ENCODE measurements at regions not wholly inside any gene's neighbourhood (a gene's known extent, or its start where the extent isn't known, plus 50 kb on each side); places are given as distances from the start of the nearest gene placed in this dataset.
"Not testable (repeated sequence)": the region's sequence is repeated elsewhere in the genome, so short reads cannot be mapped to it uniquely, and the experiment has no call there.

GRCh38 chrX:93420525-93421082 is 252.8 kb downstream of the NAP1L3 start:
- no peak for DNase-seq (ENCODE audit: extremely low read depth, low read depth)
- TF ChIP-seq, protein P1, sequence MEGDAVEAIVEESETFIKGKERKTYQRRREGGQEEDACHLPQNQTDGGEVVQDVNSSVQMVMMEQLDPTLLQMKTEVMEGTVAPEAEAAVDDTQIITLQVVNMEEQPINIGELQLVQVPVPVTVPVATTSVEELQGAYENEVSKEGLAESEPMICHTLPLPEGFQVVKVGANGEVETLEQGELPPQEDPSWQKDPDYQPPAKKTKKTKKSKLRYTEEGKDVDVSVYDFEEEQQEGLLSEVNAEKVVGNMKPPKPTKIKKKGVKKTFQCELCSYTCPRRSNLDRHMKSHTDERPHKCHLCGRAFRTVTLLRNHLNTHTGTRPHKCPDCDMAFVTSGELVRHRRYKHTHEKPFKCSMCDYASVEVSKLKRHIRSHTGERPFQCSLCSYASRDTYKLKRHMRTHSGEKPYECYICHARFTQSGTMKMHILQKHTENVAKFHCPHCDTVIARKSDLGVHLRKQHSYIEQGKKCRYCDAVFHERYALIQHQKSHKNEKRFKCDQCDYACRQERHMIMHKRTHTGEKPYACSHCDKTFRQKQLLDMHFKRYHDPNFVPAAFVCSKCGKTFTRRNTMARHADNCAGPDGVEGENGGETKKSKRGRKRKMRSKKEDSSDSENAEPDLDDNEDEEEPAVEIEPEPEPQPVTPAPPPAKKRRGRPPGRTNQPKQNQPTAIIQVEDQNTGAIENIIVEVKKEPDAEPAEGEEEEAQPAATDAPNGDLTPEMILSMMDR (IDR thresholded peaks at IDR 0.05; ENCODE audit: low read depth, low read length, missing control alignments) = no peak
- no peak overlapping the region for H3K4me3 ChIP-seq (replicated peaks; ENCODE audit: low read depth, low read length)

DNA sequence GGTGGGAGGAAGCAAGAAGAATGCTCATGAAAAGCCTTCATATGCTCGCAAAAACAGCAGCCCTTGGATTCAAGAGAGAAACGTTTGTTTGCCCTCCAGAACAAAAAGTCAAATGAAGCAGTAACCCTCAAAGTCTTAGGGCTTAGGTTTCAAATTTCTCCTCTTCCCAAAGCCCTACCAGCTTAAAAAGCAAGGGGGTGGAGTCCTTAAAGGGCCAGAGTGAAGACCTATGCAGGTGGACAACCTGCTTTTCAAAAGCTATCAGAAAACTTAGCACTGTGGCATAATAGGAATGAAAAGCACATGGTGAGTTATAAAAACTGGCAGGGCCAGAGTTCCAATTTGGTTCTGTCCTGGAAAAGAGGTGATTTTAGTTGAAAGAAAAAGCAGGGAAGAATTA is 253.3 kb downstream of the NAP1L3 start:
- TF ChIP-seq, protein P1 (IDR thresholded peaks at IDR 0.05; ENCODE audit: low read depth, low read length, missing control alignments) = no peak
- DNase-seq (ENCODE audit: extremely low read depth, low read depth) = no peak
- H3K4me3 ChIP-seq (replicated peaks; ENCODE audit: low read depth, low read length) = no peak overlapping the region

GRCh38 chrX:93419642-93420041 is 253.7 kb downstream of the NAP1L3 start:
- no peak overlapping the region for H3K4me3 ChIP-seq (replicated peaks; ENCODE audit: low read depth, low read length)
- TF ChIP-seq, protein P1 (IDR thresholded peaks at IDR 0.05; ENCODE audit: low read depth, low read length, missing control alignments) = no peak

GRCh38 chrX:93404121-93404520 is 269.3 kb downstream of the NAP1L3 start:
- H3K4me3 ChIP-seq (replicated peaks; ENCODE audit: low read depth, low read length) = no peak overlapping the region
- DNase-seq (ENCODE audit: extremely low read depth, low read depth) = no peak
- TF ChIP-seq, protein P1 (IDR thresholded peaks at IDR 0.05; ENCODE audit: low read depth, low read length, missing control alignments) = no peak

More at GRCh38 chrX:93419642-93420041, 253.7 kb downstream of the NAP1L3 start:
- no peak for DNase-seq (ENCODE audit: extremely low read depth, low read depth)

DNA sequence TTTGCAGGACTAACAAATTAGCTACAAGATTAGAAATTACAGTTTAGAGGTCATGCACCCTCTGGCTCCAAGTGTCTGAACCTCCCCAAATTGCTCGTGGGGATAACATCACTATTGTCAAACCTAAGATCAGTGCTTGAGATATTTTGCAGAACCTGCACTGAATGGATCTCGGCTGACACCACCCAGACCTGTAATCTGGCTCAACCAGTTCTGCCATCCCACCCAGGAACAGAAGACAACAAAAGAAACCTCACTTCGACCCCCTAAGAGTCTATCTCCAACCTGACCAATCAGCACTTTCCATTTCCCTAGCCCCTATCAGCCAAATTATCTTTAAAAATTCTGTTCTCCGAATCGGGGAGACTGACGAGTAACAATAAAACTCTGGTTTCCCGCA is 318.7 kb downstream of the NAP1L3 start:
- DNase-seq (ENCODE audit: extremely low read depth, low read depth) = no peak
- TF ChIP-seq, protein P1 (IDR thresholded peaks at IDR 0.05; ENCODE audit: low read depth, low read length, missing control alignments) = no peak
- H3K4me3 ChIP-seq (replicated peaks; ENCODE audit: low read depth, low read length) = no peak overlapping the region

DNA sequence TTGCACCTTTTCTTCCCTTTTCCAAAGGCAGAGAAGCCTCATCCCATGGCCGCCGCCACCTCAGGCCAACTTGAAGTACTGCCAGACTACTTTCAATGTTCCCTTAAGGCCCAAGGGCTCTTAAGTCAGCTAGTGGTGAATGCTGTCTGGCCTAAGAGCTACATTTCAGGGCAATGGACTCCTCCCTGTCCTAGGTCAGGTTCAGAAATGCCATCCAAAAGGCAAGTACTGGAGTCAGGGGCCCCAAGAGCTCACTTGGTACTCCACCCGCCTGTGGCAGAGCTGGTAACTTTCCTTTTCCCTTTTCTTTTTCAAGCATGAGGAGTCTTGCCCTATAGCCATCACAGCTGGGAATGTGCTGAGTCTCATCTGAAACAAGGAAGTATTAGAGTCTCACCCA is 327.1 kb downstream of the NAP1L3 start:
- no peak overlapping the region for H3K4me3 ChIP-seq (replicated peaks; ENCODE audit: low read depth, low read length)
- no peak for DNase-seq (ENCODE audit: extremely low read depth, low read depth)
- TF ChIP-seq, protein P1 (IDR thresholded peaks at IDR 0.05; ENCODE audit: low read depth, low read length, missing control alignments) = no peak

GRCh38 chrX:93344287-93344686 is 329.1 kb downstream of the NAP1L3 start:
- not testable (repeated sequence) for H3K4me3 ChIP-seq (replicated peaks; ENCODE audit: low read depth, low read length); DNase-seq (ENCODE audit: extremely low read depth, low read depth)

Measured in HFF-Myc (cell line).